Panc1 (cell line): ENCODE measurements at regions not wholly inside any gene's neighbourhood (a gene's known extent, or its start where the extent isn't known, plus 50 kb on each side); places are given as distances from the start of the nearest gene placed in this dataset.

Experiments
- ATAC-seq: fragments of 200-7000 bp; cut with Tn5 transposase; 2 replicates; pipeline ENCODE4 v1.9.1; 2020; ENCODE audit warnings: mild to moderate bottlenecking, moderate library complexity
- BruUV-seq: library from RNA; stranded (reverse); fragments of 400-500 nt; replicated peaks from 2 replicates; lab custom pipeline; 2021; lab: Mats Ljungman, UMichigan
- CTCF ChIA-PET: fragments of 300-600 bp; sonication (Branson Sonifier 250); formaldehyde crosslinking; loops from one replicate; lab custom pipeline; 2022; ENCODE audit warnings: antibody characterized with exemption; lab: Charles Lee
- POLR2A ChIA-PET: fragments of 300-600 bp; sonication (Branson Sonifier 250); formaldehyde crosslinking; loops from one replicate; lab custom pipeline; 2022; ENCODE audit warnings: antibody characterized with exemption; lab: Charles Lee
- DNase-seq: peaks from one replicate; pipeline ENCODE4 v3.0.0-alpha.2; 2010; ENCODE audit warnings: low read depth, low spot score
- H3K27ac ChIP-seq: 2 replicates; pipeline ENCODE4 v1.5.1; 2011; ENCODE audit warnings: mild to moderate bottlenecking, low read length, inconsistent platforms
- H3K27me3 ChIP-seq: fragments of 200-500 bp; sonication (Bioruptor generic); 2 replicates; pipeline ENCODE4 v1.6.0; 2014; ENCODE audit warnings: low read length, inconsistent platforms; ENCODE audit not compliant: control insufficient read depth, insufficient read depth
- H3K36me3 ChIP-seq: fragments of 200-500 bp; sonication (Bioruptor generic); 2 replicates; pipeline ENCODE4 v1.5.1; 2014; ENCODE audit warnings: inconsistent platforms, mild to moderate bottlenecking, low read length, moderate library complexity; ENCODE audit not compliant: control insufficient read depth, insufficient read depth
- H3K4me1 ChIP-seq: 2 replicates; pipeline ENCODE4 v1.5.1; 2011; ENCODE audit warnings: inconsistent platforms, mild to moderate bottlenecking, low read length, moderate library complexity; ENCODE audit not compliant: control insufficient read depth, insufficient read depth
- H3K4me3 ChIP-seq, 2 experiments: 2 replicates each; pipeline ENCODE4 v1.5.1; 2011 to 2012; ENCODE audit warnings: low read depth in 2 of 2, low read length in 2 of 2, mild to moderate bottlenecking in 2 of 2, inconsistent platforms in 1 of 2, moderate library complexity in 1 of 2
- H3K9me3 ChIP-seq: fragments of 200-500 bp; sonication (Bioruptor generic); 2 replicates; pipeline ENCODE4 v1.5.1; 2014; ENCODE audit warnings: low read depth, mild to moderate bottlenecking, inconsistent platforms, low read length, moderate library complexity; ENCODE audit not compliant: control insufficient read depth, insufficient read depth
- POLR2AphosphoS5 ChIP-seq: IDR thresholded peaks from 2 replicates; pipeline ENCODE4 v1.6.1; 2012; ENCODE audit warnings: mild to moderate bottlenecking, low read depth, low read length, moderate library complexity
- SIN3A ChIP-seq: IDR thresholded peaks from 2 replicates; pipeline ENCODE4 v1.6.1; 2012; ENCODE audit warnings: low read depth, mild to moderate bottlenecking, low read length, moderate library complexity, borderline replicate concordance; ENCODE audit not compliant: insufficient read depth
- TCF7L2 ChIP-seq: IDR thresholded peaks from 2 replicates; pipeline ENCODE4 v1.6.1; 2011; ENCODE audit warnings: mild to moderate bottlenecking, low read depth, low read length, inconsistent platforms
- in situ Hi-C: cut with HindIII; loops from 2 replicates; pipeline ENCODE4 v1.10.0; 2016; ENCODE audit warnings: low sequenced_read_pairs, low pct_unique_long_range_greater_than_20kb
- intact Hi-C: fragments of 100-400 bp; cut with micrococcal nuclease; formaldehyde crosslinking; loops from one replicate; pipeline ENCODE4 v1.10.0; 2022; ENCODE audit not compliant: unreplicated experiment
- TF ChIP-seq, protein P1 (sequence below), 2 experiments: IDR thresholded peaks; 2 replicates each; pipeline ENCODE4 v1.6.1; 2011 to 2012; ENCODE audit warnings: low read depth in 2 of 2, control low read depth in 1 of 2, low read length in 1 of 2, mild to moderate bottlenecking in 1 of 2, moderate library complexity in 1 of 2; ENCODE audit not compliant: insufficient read depth in 1 of 2
- TF ChIP-seq, protein P2 (sequence below): fragments of 450-650 bp; IDR thresholded peaks from 2 replicates; pipeline ENCODE4 v1.5.1; 2017; ENCODE audit warnings: mild to moderate bottlenecking

- H3K4me1 ChIP-seq, result no peaks in the 10 kb centered on the region
- H3K27ac ChIP-seq, result no peak overlapping the region
- H3K36me3 ChIP-seq, result no peaks in the 10 kb centered on the region
- POLR2A ChIA-PET, result no interaction called here
- H3K9me3 ChIP-seq, result no peaks in the 10 kb centered on the region
- in situ Hi-C loops, result no loop called here
- DNase-seq (no peak), ATAC-seq (no peak)
- H3K27me3 ChIP-seq, result peaks cover 3% of the 10 kb centered on the region; the same call in 1 of the 2 replicates
- intact Hi-C loops, result no loop called here
- TF ChIP-seq, protein P1, sequence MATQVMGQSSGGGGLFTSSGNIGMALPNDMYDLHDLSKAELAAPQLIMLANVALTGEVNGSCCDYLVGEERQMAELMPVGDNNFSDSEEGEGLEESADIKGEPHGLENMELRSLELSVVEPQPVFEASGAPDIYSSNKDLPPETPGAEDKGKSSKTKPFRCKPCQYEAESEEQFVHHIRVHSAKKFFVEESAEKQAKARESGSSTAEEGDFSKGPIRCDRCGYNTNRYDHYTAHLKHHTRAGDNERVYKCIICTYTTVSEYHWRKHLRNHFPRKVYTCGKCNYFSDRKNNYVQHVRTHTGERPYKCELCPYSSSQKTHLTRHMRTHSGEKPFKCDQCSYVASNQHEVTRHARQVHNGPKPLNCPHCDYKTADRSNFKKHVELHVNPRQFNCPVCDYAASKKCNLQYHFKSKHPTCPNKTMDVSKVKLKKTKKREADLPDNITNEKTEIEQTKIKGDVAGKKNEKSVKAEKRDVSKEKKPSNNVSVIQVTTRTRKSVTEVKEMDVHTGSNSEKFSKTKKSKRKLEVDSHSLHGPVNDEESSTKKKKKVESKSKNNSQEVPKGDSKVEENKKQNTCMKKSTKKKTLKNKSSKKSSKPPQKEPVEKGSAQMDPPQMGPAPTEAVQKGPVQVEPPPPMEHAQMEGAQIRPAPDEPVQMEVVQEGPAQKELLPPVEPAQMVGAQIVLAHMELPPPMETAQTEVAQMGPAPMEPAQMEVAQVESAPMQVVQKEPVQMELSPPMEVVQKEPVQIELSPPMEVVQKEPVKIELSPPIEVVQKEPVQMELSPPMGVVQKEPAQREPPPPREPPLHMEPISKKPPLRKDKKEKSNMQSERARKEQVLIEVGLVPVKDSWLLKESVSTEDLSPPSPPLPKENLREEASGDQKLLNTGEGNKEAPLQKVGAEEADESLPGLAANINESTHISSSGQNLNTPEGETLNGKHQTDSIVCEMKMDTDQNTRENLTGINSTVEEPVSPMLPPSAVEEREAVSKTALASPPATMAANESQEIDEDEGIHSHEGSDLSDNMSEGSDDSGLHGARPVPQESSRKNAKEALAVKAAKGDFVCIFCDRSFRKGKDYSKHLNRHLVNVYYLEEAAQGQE (IDR thresholded peaks at IDR 0.05; ENCODE audit: insufficient read depth in 1 of 2, low read depth in 2 of 2, low read length in 1 of 2), result no peak
- CTCF ChIA-PET, result no interaction called here
- H3K4me3 ChIP-seq, result no peak overlapping the region
- BruUV-seq, result no TSS peak
These were observed 66.4 kb upstream of the FBXO28 start for GRCh38 chr1:224047538-224047937.

- ChIA-PET CTCF (interaction anchor here (0.5 kb wide), 1 partner anchor 35 kb away, joined by 4 read pairs; no protein-coding TSS in a partner anchor), POLR2A (no interaction called here)
- TF ChIP-seq SIN3A (no peak), TCF7L2 (no peak), POLR2AphosphoS5 (no peak)
- TF ChIP-seq, protein P1 (IDR thresholded peaks at IDR 0.05; ENCODE audit: insufficient read depth in 1 of 2, low read depth in 2 of 2, low read length in 1 of 2), result no peak
- TF ChIP-seq, protein P2, sequence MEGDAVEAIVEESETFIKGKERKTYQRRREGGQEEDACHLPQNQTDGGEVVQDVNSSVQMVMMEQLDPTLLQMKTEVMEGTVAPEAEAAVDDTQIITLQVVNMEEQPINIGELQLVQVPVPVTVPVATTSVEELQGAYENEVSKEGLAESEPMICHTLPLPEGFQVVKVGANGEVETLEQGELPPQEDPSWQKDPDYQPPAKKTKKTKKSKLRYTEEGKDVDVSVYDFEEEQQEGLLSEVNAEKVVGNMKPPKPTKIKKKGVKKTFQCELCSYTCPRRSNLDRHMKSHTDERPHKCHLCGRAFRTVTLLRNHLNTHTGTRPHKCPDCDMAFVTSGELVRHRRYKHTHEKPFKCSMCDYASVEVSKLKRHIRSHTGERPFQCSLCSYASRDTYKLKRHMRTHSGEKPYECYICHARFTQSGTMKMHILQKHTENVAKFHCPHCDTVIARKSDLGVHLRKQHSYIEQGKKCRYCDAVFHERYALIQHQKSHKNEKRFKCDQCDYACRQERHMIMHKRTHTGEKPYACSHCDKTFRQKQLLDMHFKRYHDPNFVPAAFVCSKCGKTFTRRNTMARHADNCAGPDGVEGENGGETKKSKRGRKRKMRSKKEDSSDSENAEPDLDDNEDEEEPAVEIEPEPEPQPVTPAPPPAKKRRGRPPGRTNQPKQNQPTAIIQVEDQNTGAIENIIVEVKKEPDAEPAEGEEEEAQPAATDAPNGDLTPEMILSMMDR, result no peak
- in situ Hi-C loops (no loop called here), intact Hi-C loops (no loop called here)
- no peak for DNase-seq
- Histone ChIP-seq H3K27ac (no peak overlapping the region), H3K4me1 (no peaks in the 10 kb centered on the region), H3K4me3 (no peak overlapping the region), H3K9me3 (no peaks in the 10 kb centered on the region), H3K36me3 (no peaks in the 10 kb centered on the region), H3K27me3 (peaks cover 3% of the 10 kb centered on the region; the same call in 1 of the 2 replicates)
- no TSS peak for BruUV-seq
- ATAC-seq, result no peak
These were observed 68.4 kb upstream of the FBXO28 start for GRCh38 chr1:224045556-224045955.
